ENCODE measurements at regions not wholly inside any gene's neighbourhood (a gene's known extent, or its start where the extent isn't known, plus 50 kb on each side); places are given as distances from the start of the nearest gene placed in this dataset.

- no peak for DNase-seq (ENCODE audit: extremely low spot score)
- no peak for TF ChIP-seq CTCF (IDR thresholded peaks at IDR 0.05; ENCODE audit: control extremely low read depth, extremely low read depth, low read depth, missing control alignments)
- CTCF ChIA-PET: no interaction called here
- POLR2A ChIA-PET: no interaction called here
Measured at GRCh38 chr15:39094116-39094515, 486.8 kb upstream of the THBS1 start.

GRCh38 chr15:39095218-39095879 is 485.5 kb upstream of the THBS1 start:
- CTCF ChIA-PET: no interaction called here
- TF ChIP-seq CTCF (IDR thresholded peaks at IDR 0.05; ENCODE audit: control extremely low read depth, extremely low read depth, low read depth, missing control alignments): no peak
- DNase-seq (ENCODE audit: extremely low spot score): no peak
- POLR2A ChIA-PET: no interaction called here

- ChIA-PET POLR2A (no interaction called here), CTCF (no interaction called here)
- TF ChIP-seq CTCF (IDR thresholded peaks at IDR 0.05; ENCODE audit: control extremely low read depth, extremely low read depth, low read depth, missing control alignments): no peak
- no peak for DNase-seq (ENCODE audit: extremely low spot score)
Measured at GRCh38 chr15:39096608-39097205, 484.2 kb upstream of the THBS1 start.

- DNase-seq (ENCODE audit: extremely low spot score): no peak
- TF ChIP-seq CTCF (IDR thresholded peaks at IDR 0.05; ENCODE audit: control extremely low read depth, extremely low read depth, low read depth, missing control alignments): no peak
- ChIA-PET CTCF (interaction anchor here (0.8 to 1.1 kb wide), 2 partner anchors 15 to 25 kb away, joined by 3 to 4 read pairs; no protein-coding TSS in a partner anchor), POLR2A (no interaction called here)
Measured at GRCh38 chr15:39099524-39099923, 481.4 kb upstream of the THBS1 start.

- no peak for TF ChIP-seq CTCF (IDR thresholded peaks at IDR 0.05; ENCODE audit: control extremely low read depth, extremely low read depth, low read depth, missing control alignments)
- POLR2A ChIA-PET: no interaction called here
- CTCF ChIA-PET: interaction anchor here (0.8 to 1.1 kb wide), 2 partner anchors 16 to 26 kb away, joined by 3 to 4 read pairs; no protein-coding TSS in a partner anchor
- no peak for DNase-seq (ENCODE audit: extremely low spot score)
Measured at GRCh38 chr15:39100106-39100660, 480.7 kb upstream of the THBS1 start.

GRCh38 chr15:39102431-39102830 is 478.4 kb upstream of the THBS1 start:
- TF ChIP-seq CTCF (IDR thresholded peaks at IDR 0.05; ENCODE audit: control extremely low read depth, extremely low read depth, low read depth, missing control alignments): no peak
- no peak for DNase-seq (ENCODE audit: extremely low spot score)
- POLR2A ChIA-PET: no interaction called here
- CTCF ChIA-PET: no interaction called here

Measured in GM10248 (cell line).